NCI-H226 (cell line): ENCODE measurements at regions not wholly inside any gene's neighbourhood (a gene's known extent, or its start where the extent isn't known, plus 50 kb on each side); places are given as distances from the start of the nearest gene placed in this dataset.

Source experiments
- DNase-seq: peaks from one replicate; pipeline ENCODE4 v3.0.0-alpha.2; 2015

- no peak for DNase-seq
These were observed 357.7 kb upstream of the SMIM21 start for GRCh38 chr18:75785206-75785605.

GRCh38 chr18:75784390-75784789, 356.9 kb upstream of the SMIM21 start:
- no peak for DNase-seq

- no peak for DNase-seq
These were observed 356.2 kb upstream of the SMIM21 start for GRCh38 chr18:75783566-75784281.

- no peak for DNase-seq
These were observed 355.3 kb upstream of the SMIM21 start for GRCh38 chr18:75782826-75783225.

- DNase-seq = no peak
These were observed 354.7 kb upstream of the SMIM21 start for GRCh38 chr18:75782204-75782603.

- DNase-seq = no peak
These were observed 352.4 kb upstream of the SMIM21 start for GRCh38 chr18:75779910-75780309.

- no peak for DNase-seq
These were observed 351.9 kb upstream of the SMIM21 start for GRCh38 chr18:75779450-75779849.

GRCh38 chr18:75777630-75778029, 350.1 kb upstream of the SMIM21 start:
- DNase-seq = no peak

GRCh38 chr18:75775121-75775520, 347.6 kb upstream of the SMIM21 start:
- no peak for DNase-seq

- DNase-seq = no peak
These were observed 346.1 kb upstream of the SMIM21 start for GRCh38 chr18:75773618-75774017.

- DNase-seq = no peak
These were observed 335.3 kb upstream of the SMIM21 start for GRCh38 chr18:75762758-75763157.

- no peak for DNase-seq
These were observed 332.7 kb upstream of the SMIM21 start for GRCh38 chr18:75760208-75760607.

- DNase-seq = no peak
These were observed 330.4 kb upstream of the SMIM21 start for GRCh38 chr18:75757951-75758350.

- DNase-seq = no peak
These were observed 326.9 kb upstream of the SMIM21 start for GRCh38 chr18:75754433-75754832.

- DNase-seq = no peak
These were observed 326.2 kb upstream of the SMIM21 start for GRCh38 chr18:75753753-75754152.

GRCh38 chr18:75752740-75753263, 325.3 kb upstream of the SMIM21 start:
- DNase-seq = no peak

- DNase-seq = no peak
These were observed 317.6 kb upstream of the SMIM21 start for GRCh38 chr18:75745147-75745546.

- no peak for DNase-seq
These were observed 315.0 kb upstream of the SMIM21 start for GRCh38 chr18:75742516-75742915.

GRCh38 chr18:75739682-75740081, 312.2 kb upstream of the SMIM21 start:
- no peak for DNase-seq

GRCh38 chr18:75735291-75735690, 307.8 kb upstream of the SMIM21 start:
- DNase-seq = no peak

GRCh38 chr18:75730249-75730648, 302.7 kb upstream of the SMIM21 start:
- DNase-seq = no peak

- no peak for DNase-seq
These were observed 301.1 kb upstream of the SMIM21 start for GRCh38 chr18:75728621-75729020.

- DNase-seq = no peak
These were observed 300.0 kb upstream of the SMIM21 start for GRCh38 chr18:75727456-75727855.

- DNase-seq = no peak
These were observed 296.2 kb upstream of the SMIM21 start for GRCh38 chr18:75723521-75724340.
